NCI-H1436 treated with DMSO at 0.1 percent for 48 hours (cell line): ENCODE measurements at regions not wholly inside any gene's neighbourhood (a gene's known extent, or its start where the extent isn't known, plus 50 kb on each side); places are given as distances from the start of the nearest gene placed in this dataset.

Experiments used
- DNase-seq: peaks from one replicate; lab custom pipeline; 2025; lab: John Stamatoyannopoulos, UW

DNA sequence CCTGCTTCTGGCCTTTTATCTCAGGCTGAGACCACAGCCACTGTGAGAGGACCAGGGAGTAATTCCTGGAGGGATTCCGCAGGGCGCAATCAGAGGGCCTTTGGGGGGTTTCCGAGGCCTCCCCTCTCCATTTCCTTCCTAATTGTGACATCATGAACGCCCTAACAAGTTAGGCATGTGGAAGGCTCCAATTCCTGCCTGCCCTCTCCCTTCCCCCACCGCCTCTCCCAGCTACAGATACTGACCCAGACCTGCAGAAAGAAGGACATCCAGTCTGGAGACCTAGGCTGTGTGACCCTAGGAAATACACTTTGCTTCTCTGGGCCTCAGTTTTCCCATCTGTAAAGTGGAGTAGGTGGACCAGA is 637.9 kb downstream of the MED13L start:
- no peak for DNase-seq

DNA sequence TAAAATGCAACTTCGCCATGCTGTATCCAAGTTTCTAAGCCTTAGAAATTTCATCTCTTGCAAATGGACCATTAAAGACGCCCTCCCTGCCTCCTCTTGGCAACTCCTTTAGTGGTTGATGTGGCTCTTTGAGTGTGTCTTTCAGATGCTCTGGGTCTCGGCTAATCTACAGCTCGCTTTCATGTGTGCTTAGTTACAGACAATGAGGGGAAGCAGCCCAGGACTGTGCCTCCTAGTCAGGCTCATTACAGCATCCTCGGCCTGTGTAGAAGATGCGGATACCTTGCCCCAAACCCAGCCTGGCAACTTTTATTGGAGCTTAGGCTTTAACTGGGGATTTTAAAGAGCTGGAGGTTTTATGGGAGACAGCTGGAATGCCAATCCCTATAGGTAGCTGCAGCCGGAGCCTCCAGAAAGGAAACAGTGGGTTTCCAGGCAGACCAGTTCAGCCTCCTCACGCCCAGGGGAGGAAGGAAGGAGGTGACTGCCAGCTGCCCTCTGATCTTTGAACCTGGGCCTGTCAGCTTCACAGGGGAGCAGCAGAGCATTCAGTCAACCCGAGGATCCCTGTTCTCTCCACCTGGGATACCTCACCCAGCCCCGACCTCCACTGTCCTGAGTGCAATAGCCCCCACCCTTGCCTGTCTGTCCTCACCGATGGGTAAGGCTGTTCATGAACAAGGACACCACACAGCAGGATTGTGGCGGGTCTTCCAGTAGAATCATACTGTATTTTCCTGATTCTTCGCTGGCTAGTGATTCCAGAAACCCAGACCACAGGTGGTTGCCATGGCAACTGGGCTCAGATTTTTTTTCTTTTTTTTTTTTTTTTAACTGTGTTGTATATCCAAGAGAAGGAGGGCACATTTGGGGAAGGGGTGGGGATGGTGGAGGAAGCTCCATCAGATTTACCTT is 638.5 kb downstream of the MED13L start:
- DNase-seq = no peak

GRCh38 chr12:115636546-115636945 is 640.9 kb downstream of the MED13L start:
- DNase-seq = no peak

GRCh38 chr12:115632308-115632707 is 645.2 kb downstream of the MED13L start:
- no peak for DNase-seq

DNA sequence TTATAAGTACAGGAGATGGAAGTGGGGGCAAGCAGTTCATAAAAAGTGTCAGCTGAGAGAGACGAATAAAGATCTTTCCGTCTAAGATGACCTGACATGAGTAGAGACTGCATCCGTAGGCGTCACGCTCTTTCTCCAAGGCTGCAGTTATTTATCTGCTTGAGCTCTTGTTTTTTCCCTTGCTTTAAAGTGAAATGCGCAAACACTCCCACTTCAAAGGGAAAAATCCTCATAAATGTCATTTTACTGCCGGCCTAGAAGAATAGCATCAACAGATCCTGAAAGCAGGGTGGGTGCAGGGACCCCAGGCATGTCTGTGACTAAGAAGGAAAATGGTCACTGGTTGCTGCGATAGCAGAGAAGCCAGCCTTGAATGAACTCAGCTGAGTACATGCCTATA is 647.4 kb downstream of the MED13L start:
- DNase-seq = no peak

DNA sequence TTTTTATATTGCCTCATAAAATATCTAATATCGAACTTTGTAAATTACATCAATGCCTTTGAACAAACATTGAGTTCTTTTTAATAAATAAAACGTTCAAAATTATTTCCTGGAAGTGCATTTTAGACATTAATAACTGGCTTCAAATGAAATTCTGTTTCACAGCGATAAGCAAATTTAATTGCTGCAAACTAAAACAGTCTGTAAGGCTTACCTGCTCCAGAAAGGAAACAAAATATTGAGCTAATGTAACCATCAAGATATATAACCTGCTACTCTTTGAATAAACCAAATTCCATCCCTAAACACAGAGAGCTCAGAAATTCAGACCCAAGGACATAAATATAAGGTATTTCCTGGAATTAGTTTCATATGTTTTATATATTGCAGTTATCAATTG is 651.3 kb downstream of the MED13L start:
- no peak for DNase-seq

DNA sequence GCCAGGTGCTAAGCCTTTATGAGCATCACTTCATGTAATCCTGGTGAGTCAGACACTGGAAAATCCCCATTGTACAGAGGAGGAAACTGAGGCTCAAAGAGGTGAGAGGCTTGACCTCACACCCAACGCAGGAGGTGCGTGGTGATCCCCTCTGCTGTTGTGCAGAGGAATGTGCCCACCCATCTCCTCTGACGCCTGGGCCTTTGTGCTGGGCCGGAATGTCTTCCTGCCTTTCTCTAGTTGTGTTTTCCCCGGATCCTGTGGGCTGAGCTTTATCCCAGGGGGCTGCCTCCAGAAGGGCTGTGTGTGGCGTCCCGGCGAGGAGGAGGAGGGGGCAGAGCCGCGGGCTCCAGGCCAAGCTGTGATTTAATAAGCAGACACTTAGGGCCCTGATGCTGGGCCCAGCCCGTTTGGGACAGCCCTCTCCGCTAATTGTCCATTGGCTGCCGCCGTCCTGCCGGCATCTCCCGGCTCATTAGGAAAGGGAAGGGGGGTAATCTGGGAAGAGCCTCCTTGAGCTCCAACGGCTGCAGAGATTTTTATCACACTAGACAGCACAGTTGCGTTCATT is 653.6 kb downstream of the MED13L start:
- no peak for DNase-seq

- no peak for DNase-seq
These were observed 654.2 kb downstream of the MED13L start for GRCh38 chr12:115623275-115623674.

DNA sequence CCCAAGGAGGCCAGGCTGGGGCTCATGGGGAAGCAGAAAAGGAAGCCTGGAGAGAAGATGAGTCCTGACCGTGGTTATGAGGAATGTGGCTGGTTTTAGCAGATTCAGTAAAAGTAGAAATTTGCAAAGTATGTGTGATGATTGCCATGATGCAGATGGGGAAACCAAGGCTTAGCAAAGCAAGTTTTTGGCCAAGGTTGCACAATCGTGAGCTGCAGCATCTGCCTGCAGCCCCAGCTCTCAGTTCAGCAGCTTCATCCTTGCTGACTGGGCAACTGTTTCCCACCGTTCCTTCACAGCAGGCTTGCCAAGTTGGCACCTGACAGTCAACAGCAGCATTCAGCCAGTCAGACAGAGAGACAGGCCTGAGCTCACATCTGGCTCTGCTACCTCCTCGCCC is 656.7 kb downstream of the MED13L start:
- no peak for DNase-seq

GRCh38 chr12:115619889-115620288 is 657.6 kb downstream of the MED13L start:
- DNase-seq = no peak

DNA sequence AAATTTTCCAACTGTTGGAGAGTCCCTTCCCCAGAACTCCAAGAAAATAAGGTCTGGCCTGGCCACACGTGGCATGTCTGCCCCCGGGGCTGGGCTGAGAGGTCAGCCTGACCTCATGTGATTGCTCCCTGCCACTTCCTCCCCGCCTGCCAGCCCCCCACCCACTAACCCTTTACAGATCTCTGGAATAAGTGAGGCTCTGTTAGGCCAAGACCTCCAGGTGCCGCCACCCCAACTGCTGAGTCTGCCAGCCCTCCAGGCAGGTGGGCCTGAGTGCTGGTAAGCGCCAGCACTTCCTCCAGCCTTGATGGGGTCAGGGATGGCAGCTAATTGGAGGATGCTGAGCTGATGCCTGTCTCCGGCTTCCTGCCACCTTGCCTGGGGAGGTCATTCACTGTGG is 658.4 kb downstream of the MED13L start:
- DNase-seq = no peak

- DNase-seq = no peak
These were observed 659.4 kb downstream of the MED13L start for GRCh38 chr12:115618105-115618504.

- no peak for DNase-seq
These were observed 660.1 kb downstream of the MED13L start for GRCh38 chr12:115617391-115617790.

DNA sequence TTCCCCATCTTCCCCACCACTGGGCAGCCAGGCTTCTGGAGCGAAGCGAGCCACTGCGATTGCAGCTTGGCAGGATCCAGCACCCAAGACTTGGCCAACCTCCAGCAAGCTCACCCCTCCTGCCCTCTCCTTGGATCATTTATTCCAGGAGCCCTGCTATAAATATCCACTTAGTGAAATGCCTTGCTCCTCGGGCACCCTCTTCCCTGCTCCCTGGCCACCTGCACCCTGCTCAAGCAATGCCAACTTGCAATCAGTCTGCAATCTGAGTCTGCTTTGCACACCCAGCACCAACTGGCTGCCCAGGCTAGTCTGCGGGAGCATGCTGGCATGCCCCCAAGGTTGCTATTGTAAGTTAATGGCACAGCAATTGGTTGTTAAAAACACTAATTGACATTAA is 666.0 kb downstream of the MED13L start:
- DNase-seq = no peak

DNA sequence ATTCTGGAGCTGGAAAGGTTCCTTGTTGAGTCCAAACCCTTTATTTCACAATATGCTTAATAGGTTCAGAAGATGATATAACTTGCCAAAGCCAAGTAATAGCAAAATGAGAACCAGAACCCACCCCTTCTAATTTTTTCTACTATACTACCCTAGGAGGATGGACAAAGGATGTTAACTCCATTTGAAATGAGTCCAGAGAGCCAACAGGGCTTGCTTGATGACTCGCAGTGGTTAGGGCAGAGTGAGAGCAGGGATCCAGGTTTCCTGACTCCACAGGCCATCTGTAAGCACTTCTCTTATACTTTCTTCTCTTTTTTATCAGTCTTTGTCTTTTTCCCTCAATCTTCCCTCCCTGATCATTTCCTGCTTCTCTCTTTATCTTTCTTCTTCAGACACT is 668.1 kb downstream of the MED13L start:
- no peak for DNase-seq

DNA sequence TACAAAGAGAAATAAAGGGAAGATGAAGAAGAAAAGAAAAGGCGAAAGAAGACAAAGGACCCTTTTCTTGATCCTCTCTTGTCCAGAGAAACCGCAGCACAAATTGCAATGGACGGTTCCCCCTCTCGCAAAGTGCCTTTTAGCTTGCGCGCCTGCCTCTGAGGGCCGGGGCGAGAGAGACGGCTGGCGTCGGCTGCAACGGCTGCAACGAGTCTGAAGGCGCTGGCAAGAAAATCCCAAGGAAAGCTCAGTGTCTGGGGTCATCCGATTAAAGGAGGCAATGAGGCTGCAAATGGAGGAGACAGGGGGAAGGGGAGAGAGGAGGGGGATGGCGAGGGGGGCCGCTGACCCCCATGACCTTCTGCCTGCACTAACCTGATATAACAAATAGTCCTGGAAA is 671.5 kb downstream of the MED13L start:
- DNase-seq = no peak

DNA sequence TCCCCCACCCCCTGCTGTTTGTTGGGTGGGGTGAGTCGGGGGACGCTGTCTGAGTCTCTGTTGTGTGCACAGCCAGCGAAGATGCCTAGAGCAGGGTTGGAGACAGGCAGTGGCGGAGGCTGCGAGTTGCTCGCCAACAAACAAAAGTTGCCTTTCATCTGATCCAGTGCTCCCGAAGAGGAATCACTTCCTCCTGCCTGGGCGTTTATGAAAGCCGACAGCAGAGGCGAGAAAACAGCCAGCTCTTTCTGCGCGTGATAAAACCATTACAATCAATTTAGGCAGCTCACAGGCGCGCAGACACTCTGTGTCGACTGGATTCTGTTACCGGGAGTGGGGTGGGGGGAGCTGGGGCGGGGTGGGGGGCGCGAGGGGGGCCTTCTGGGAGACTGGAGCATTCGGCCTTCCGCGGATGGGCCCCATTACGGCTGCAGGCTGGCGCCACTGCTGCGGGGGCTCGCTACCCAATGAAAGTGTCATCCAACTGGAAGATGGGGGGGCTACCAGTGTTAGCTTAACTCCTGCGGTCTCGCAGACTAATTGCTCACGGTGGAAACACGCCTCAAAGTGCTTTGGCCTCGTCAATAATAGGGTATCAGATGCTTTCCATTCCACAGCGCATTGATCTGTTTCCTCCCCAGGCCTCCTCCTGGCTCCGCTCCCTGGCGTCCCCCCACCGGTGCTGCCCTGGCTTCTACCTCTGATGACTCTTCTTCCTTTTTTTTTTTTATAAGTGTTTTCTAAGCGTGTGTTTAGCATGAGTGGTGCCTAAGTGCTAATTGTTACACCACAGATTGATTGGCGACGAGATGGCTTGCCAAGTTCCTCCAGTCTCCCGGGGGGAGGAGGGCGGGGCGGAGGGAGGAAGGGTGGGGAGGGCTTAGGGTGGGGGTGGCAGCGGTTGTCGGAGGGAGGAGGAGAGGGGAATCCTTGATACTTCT is 678.4 kb downstream of the MED13L start:
- DNase-seq = peak; percentile 29

DNA sequence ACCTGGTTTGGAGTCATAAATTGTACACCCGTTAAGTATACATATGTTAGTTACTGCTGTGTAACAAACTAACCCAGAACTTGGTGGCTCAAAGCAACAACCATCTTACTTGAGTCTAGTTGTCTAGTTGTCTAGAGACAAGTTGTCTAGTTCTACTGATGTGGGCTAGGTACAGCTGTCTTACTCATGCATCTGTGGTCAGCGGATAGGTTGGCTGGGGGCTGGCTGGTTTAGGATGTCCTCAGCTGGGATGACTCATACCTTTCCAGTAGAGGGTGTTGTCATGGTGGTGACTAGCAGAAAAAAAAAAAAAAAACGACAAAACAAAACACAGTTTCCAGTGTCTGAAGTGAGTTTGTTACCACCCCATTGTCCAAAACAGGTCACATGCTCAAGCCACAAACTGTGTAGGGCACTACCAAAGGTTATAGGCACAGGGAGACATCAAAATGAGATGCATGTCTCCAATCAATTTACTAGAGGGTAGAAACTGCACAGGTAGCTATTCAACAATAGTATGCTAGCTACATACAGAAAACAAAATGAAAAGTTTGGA is 680.3 kb downstream of the MED13L start:
- no peak for DNase-seq

- no peak for DNase-seq
These were observed 689.4 kb downstream of the MED13L start for GRCh38 chr12:115588131-115588530.

DNA sequence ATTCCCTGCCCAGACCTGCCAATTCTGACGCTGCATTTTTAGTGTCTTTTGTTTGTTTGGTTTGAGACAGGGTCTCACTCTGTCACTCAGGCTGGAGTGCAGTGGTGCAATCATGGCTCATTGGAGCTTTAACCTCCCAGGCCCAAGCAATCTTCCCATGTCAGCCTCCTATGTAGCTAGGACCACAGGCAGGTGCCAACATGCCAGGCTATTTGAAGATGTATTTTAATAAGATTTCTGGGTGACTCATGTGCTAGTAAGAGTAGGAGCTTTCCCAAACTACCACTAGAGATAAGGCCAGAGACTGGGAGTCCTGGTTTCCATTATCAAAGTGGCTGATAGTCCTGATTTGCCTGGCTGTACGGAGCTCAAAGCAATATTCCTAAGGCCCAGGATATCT is 693.3 kb downstream of the MED13L start:
- no peak for DNase-seq

DNA sequence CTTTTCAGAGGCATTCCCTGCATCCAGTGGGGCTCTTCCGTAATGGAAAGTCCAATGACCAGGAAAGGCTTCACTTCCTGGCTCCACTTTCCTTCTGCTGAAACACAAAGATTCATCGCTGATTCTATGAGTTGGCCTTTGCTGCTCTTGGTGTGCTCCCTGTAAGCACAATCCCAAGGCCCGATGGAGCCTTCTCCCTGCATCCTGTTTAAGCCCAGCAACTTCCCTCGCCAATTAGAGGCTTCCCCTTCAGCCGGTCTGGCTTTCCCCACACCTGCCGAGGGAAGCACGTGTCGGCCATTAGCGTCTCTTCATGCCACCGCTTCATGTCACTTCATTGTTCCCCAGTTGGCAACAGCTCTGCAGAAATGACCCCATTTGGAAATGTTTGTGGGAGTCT is 693.9 kb downstream of the MED13L start:
- DNase-seq = no peak

DNA sequence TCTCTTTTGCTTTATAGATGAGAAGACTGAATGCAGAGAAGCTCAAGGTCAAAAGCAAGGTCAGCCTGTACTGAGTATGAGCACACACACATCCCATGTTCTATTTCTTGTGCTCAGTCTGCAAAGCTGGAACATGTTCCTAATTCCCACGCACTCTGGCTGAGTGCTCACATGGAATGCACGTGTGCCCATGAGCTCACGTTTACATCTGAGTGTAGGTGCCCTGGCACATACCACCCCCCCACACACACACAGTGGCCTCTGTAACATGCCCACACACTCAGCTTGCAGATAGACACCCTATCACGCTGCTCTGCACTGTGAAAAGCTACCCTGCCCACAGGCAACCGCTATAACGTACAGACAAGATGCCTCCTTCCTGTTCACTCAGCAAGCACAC is 700.1 kb downstream of the MED13L start:
- DNase-seq = no peak
